GM12878 (cell line): ENCODE measurements at regions not wholly inside any gene's neighbourhood (a gene's known extent, or its start where the extent isn't known, plus 50 kb on each side); places are given as distances from the start of the nearest gene placed in this dataset.

ENCODE experiments used
- ATAC-seq: fragments of 200-7000 bp; cut with Tn5 transposase; 3 replicates; pipeline ENCODE4 v1.9.1; 2020; ENCODE audit warnings: mild to moderate bottlenecking, moderate library complexity
- BruUV-seq: library from RNA; stranded (reverse); fragments of 400-500 nt; replicated peaks from 2 replicates; lab custom pipeline; 2021; lab: Mats Ljungman, UMichigan
- CTCF ChIA-PET: fragments of 300-600 bp; sonication (Branson Sonifier 250); formaldehyde crosslinking; extraction: SDS; loops from one replicate; lab custom pipeline; 2021; ENCODE audit warnings: inconsistent platforms; lab: Yijun Ruan, JAX
- POLR2A ChIA-PET: fragments of 350-600 bp; formaldehyde crosslinking; extraction: SDS; loops from one replicate; lab custom pipeline; 2021; ENCODE audit warnings: inconsistent platforms; lab: Charles Lee
- RAD21 ChIA-PET: fragments of 300-600 bp; sonication (Branson Sonifier 250); formaldehyde crosslinking; loops from one replicate; lab custom pipeline; 2023; ENCODE audit warnings: antibody characterized with exemption; ENCODE audit not compliant: unreplicated experiment; lab: Charles Lee
- SMC1A ChIA-PET: fragments of 300-600 bp; sonication (Branson Sonifier 250); formaldehyde crosslinking; loops from one replicate; lab custom pipeline; 2023; ENCODE audit not compliant: unreplicated experiment, uncharacterized antibody; lab: Charles Lee
- DNase-seq: peaks from one replicate; pipeline ENCODE4 v3.0.0-alpha.2; 2011; ENCODE audit warnings: low read depth, low spot score
- FAIRE-seq: peaks from 3 replicates; lab custom pipeline; 2011; peaks lifted over from hg19 to GRCh38; lab: Jason Lieb, UNC
- H2AFZ ChIP-seq: 2 replicates; pipeline ENCODE4 v1.6.0; 2011; ENCODE audit warnings: low read depth, low read length, control low read depth; ENCODE audit not compliant: control insufficient read depth
- H3K27ac ChIP-seq: 2 replicates; pipeline ENCODE4 v1.5.1; 2011; ENCODE audit warnings: control low read depth; ENCODE audit not compliant: control insufficient read depth, insufficient read depth
- H3K27me3 ChIP-seq, 2 experiments: replicated peaks in 1 of 2; 2 replicates each; pipeline versions ENCODE4 v1.6.0 to v1.6.1; 2011; ENCODE audit warnings: low read length in 1 of 2; ENCODE audit not compliant: control insufficient read depth in 2 of 2, insufficient read depth in 2 of 2
- H3K36me3 ChIP-seq, 2 experiments: 2 replicates each; pipeline ENCODE4 v1.5.1; 2011; ENCODE audit warnings: low read length in 1 of 2; ENCODE audit not compliant: control insufficient read depth in 2 of 2, insufficient read depth in 2 of 2
- H3K4me1 ChIP-seq: 2 replicates; pipeline ENCODE4 v1.6.1; 2011; ENCODE audit warnings: mild to moderate bottlenecking, low read length, moderate library complexity, mixed read lengths; ENCODE audit not compliant: control insufficient read depth, insufficient read depth
- H3K4me2 ChIP-seq: 2 replicates; pipeline ENCODE4 v1.6.0; 2011; ENCODE audit warnings: control low read depth; ENCODE audit not compliant: control insufficient read depth, insufficient read depth
- H3K4me3 ChIP-seq: fragments of 200-600 bp; sonication (generic); 2 replicates; pipeline ENCODE4 v1.5.1; 2016
- H3K79me2 ChIP-seq: 2 replicates; pipeline ENCODE4 v1.6.0; 2011; ENCODE audit warnings: low read length; ENCODE audit not compliant: control insufficient read depth, insufficient read depth
- H3K9ac ChIP-seq: 2 replicates; pipeline ENCODE4 v1.8.0; 2011; ENCODE audit warnings: low read length, control low read depth, mixed read lengths; ENCODE audit not compliant: control insufficient read depth, insufficient read depth
- H3K9me3 ChIP-seq: replicated peaks from 3 replicates; pipeline ENCODE4 v1.5.1; 2011; ENCODE audit warnings: mild to moderate bottlenecking, low read length; ENCODE audit not compliant: control insufficient read depth, insufficient read depth
- H4K20me1 ChIP-seq: 2 replicates; pipeline ENCODE4 v1.6.0; 2011; ENCODE audit not compliant: control insufficient read depth, insufficient read depth
- KAT2A ChIP-seq: conservative IDR thresholded peaks from 2 replicates; pipeline ENCODE4 v1.6.1; 2011; ENCODE audit warnings: low read depth, low read length; ENCODE audit not compliant: control insufficient read depth
- KLF5 ChIP-seq: fragments of 450-650 bp; IDR thresholded peaks from 2 replicates; pipeline ENCODE4 v1.6.1; 2014; ENCODE audit warnings: mild to moderate bottlenecking; ENCODE audit not compliant: partially characterized antibody
- MEF2B ChIP-seq: fragments of 450-650 bp; IDR thresholded peaks from 2 replicates; pipeline ENCODE4 v1.6.1; 2018; ENCODE audit warnings: mild to moderate bottlenecking, moderate library complexity; ENCODE audit not compliant: partially characterized antibody, poor library complexity, severe bottlenecking
- RAD51 ChIP-seq: fragments of 450-650 bp; IDR thresholded peaks from 2 replicates; pipeline ENCODE4 v1.6.1; 2016; ENCODE audit warnings: moderate library complexity, mild to moderate bottlenecking, inconsistent platforms
- SP1 ChIP-seq: IDR thresholded peaks from one replicate; pipeline ENCODE4 v1.6.1; 2011; ENCODE audit warnings: low read depth, low read length
- SREBF2 ChIP-seq: IDR thresholded peaks from 2 replicates; pipeline ENCODE4 v1.6.1; 2012; ENCODE audit warnings: mild to moderate bottlenecking, low read length
- TCF12 ChIP-seq: IDR thresholded peaks from 2 replicates; pipeline ENCODE4 v1.6.1; 2011; ENCODE audit warnings: low read depth, mild to moderate bottlenecking, low read length
- YY1 ChIP-seq: IDR thresholded peaks from 2 replicates; pipeline ENCODE4 v1.6.1; 2011; ENCODE audit warnings: low read depth, mild to moderate bottlenecking, low read length
- whole genome bisulfite sequencing: methylation state at CpG from one replicate; pipeline ENCODE4 v1.1.6; 2016; ENCODE audit warnings: low lambda C conversion rate; ENCODE audit not compliant: insufficient replicate concordance, insufficient coverage; ENCODE audit errors: missing lambda C conversion rate; 5-methylcytosine and 5-hydroxymethylcytosine counted together
- in situ Hi-C: fragments of 300-500 bp; cut with MboI; formaldehyde crosslinking; loops from 9 replicates; pipeline ENCODE4 v1.14.3; 2018; ENCODE audit warnings: mixed read lengths
- intact Hi-C: fragments of 100-400 bp; cut with micrococcal nuclease; formaldehyde crosslinking; loops from one replicate; pipeline ENCODE4 v1.14.2; 2022; ENCODE audit not compliant: unreplicated experiment

GRCh38 chr16:9449597-9449996, 358.2 kb downstream of the HAPSTR1 start:
- no peaks in the 10 kb centered on the region for H3K4me1 ChIP-seq
- no peak for DNase-seq
- no peak overlapping the region for H3K9ac ChIP-seq
- H2AFZ ChIP-seq = no peak overlapping the region
- RAD21 ChIA-PET = no interaction called here
- no TSS peak for BruUV-seq
- H3K36me3 ChIP-seq = no peaks in the 10 kb centered on the region
- WGBS = 32% methylated on average over 3 of the region's 3 CpGs
- FAIRE-seq = no peak
- intact Hi-C loops = no loop called here
- peak; percentile 76 for TF ChIP-seq RAD51
- no peak for TF ChIP-seq SP1
- TF ChIP-seq, all 136 proteins: peak for 1
- no peaks in the 10 kb centered on the region for H3K27me3 ChIP-seq
- no peak for ATAC-seq
- H4K20me1 ChIP-seq = no peaks in the 10 kb centered on the region
- no peaks in the 10 kb centered on the region; the same call in 2 of the 3 replicates for H3K9me3 ChIP-seq
- ChIA-PET POLR2A (no interaction called here), SMC1A (no interaction called here), CTCF (no interaction called here)
- H3K4me2 ChIP-seq = no peak overlapping the region
- no peak overlapping the region for H3K4me3 ChIP-seq
- in situ Hi-C loops = no loop called here
- no peak overlapping the region for H3K27ac ChIP-seq
- no peaks in the 10 kb centered on the region for H3K79me2 ChIP-seq

- intact Hi-C loops = no loop called here
- ChIA-PET RAD21 (no interaction called here), POLR2A (no interaction called here), SMC1A (no interaction called here), CTCF (no interaction called here)
- in situ Hi-C loops = no loop called here
- Histone ChIP-seq H3K4me1 (no peaks in the 10 kb centered on the region), H2AFZ (no peak overlapping the region), H3K4me3 (no peak overlapping the region), H3K27me3 (no peaks in the 10 kb centered on the region), H3K9me3 (no peaks in the 10 kb centered on the region; the same call in 2 of the 3 replicates), H3K27ac (no peak overlapping the region), H3K36me3 (no peaks in the 10 kb centered on the region), H3K9ac (no peak overlapping the region), H3K4me2 (no peak overlapping the region), H3K79me2 (no peaks in the 10 kb centered on the region), H4K20me1 (no peaks in the 10 kb centered on the region)
- no peak for TF ChIP-seq KLF5
- no peak for TF ChIP-seq YY1
- TF ChIP-seq TCF12 = no peak
- no peak for TF ChIP-seq MEF2B
- TF ChIP-seq KAT2A = no peak
- no peak for TF ChIP-seq SREBF2
- no peak for ATAC-seq
- no peak for FAIRE-seq
- WGBS = 0% methylated on average over 2 of the region's 2 CpGs
- no peak for DNase-seq
- BruUV-seq = no TSS peak
Measured at GRCh38 chr16:9457215-9457614, 365.8 kb downstream of the HAPSTR1 start.
